ENCODE measurements at regions not wholly inside any gene's neighbourhood (a gene's known extent, or its start where the extent isn't known, plus 50 kb on each side); places are given as distances from the start of the nearest gene placed in this dataset.
A peak's percentile ranks its signal among the peaks of the same experiment; 100 is the strongest.

DNA sequence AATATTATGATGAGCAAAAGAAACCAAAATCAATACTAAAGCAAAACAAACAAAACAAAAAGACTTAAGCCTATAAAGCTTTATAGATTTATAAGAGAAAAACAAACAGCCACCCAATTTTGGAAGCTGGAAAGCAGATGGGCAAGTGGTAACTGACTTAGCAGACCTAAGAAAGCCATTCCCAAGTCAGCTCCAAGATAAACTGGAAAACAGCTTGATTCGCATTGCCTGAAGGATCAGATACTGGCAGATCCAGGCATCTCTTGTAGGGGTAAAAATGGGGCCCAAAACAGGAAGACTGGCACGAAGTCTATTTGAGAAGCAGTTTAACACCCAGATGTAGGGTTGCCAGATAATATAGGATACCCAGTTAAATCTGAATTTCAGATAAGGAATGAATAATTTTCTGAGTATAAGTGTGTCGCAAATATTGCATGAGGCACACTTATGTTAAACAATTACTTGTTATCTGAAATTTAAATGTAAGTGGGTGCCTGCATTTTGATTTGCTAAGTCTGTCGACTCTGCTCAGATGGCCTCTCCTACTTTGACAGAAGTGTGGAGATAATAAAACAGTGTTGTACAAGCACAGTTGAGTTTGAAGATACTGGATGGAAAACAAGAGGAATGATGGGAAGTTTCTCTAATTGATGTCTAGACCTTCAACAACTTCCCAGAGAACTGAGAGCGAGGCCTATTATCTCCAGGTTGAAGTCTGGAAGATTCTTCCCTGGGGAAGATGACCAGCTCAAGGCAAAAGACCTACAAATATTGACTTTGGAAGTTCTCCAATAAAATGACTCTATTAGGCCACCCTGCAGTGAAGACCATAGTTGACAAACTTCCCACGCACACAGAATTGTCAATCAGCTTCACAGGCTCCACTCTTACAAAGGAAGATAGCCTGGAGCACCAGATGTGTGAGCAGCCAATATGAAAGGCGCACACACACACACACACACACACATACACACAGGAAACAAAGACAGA is 113.4 kb downstream of the FAM50B start (continued):
- TF ChIP-seq, protein P1, sequence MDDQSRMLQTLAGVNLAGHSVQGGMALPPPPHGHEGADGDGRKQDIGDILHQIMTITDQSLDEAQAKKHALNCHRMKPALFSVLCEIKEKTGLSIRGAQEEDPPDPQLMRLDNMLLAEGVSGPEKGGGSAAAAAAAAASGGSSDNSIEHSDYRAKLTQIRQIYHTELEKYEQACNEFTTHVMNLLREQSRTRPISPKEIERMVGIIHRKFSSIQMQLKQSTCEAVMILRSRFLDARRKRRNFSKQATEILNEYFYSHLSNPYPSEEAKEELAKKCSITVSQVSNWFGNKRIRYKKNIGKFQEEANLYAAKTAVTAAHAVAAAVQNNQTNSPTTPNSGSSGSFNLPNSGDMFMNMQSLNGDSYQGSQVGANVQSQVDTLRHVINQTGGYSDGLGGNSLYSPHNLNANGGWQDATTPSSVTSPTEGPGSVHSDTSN (CRISPR knock-in tag; IDR thresholded peaks at IDR 0.05): no peak
- peak; percentile 32; the same call in 1 of the 2 replicates for TF ChIP-seq IKZF3 (tag by site-specific recombination; IDR thresholded peaks at IDR 0.05)

DNA sequence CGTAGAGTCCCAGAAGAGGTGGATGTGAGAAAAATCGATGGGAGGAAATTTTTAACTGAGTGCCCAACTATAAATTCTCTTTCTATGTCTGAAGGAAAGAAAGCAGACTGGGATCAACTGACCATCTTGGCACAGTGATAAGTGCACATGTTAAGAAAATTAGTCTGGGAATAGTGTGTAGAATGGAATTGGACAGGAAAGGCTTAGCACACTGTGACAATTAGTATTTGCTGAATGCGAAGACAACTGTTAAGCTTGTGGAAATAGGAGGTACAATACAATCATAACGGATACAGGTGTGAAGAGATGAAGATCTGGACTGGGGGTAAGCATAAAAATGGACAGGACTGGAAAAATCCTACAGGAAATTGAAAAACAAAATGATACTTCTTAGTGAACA is 114.3 kb downstream of the FAM50B start:
- Histone ChIP-seq H3K4me3 (ENCODE audit: low read depth, low read length) (no peak overlapping the region), H3K36me3 (ENCODE audit: control insufficient read depth in 2 of 2, insufficient read depth in 1 of 2, low read length in 2 of 2) (no peaks in the 10 kb centered on the region), H3K9me3 (ENCODE audit: control insufficient read depth, insufficient read depth, low read depth, low read length) (no peaks in the 10 kb centered on the region), H3K27ac (ENCODE audit: extremely low read depth, low read depth, low read length) (no peak overlapping the region), H3K4me1 (ENCODE audit: control insufficient read depth, insufficient read depth, low read length) (peaks cover 10% of the 10 kb centered on the region)
- TF ChIP-seq, protein P2, sequence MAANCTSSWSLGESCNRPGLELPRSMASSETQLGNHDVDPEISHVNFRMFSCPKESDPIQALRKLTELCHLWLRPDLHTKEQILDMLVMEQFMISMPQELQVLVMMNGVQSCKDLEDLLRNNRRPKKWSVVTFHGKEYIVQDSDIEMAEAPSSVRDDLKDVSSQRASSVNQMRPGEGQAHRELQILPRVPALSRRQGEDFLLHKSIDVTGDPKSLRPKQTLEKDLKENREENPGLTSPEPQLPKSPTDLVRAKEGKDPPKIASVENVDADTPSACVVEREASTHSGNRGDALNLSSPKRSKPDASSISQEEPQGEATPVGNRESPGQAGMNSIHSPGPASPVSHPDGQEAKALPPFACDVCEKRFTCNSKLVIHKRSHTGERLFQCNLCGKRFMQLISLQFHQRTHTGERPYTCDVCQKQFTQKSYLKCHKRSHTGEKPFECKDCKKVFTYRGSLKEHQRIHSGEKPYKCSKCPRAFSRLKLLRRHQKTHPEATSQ (tag by site-specific recombination; IDR thresholded peaks at IDR 0.05): no peak
- TF ChIP-seq ZNF792 (tag by site-specific recombination; IDR thresholded peaks at IDR 0.05) (no peak), ZSCAN16 (tag by site-specific recombination; IDR thresholded peaks at IDR 0.05) (no peak), HOXD13 (CRISPR knock-in tag; IDR thresholded peaks at IDR 0.05; ENCODE audit: borderline replicate concordance) (no peak), ZNF76 (tag by site-specific recombination; IDR thresholded peaks at IDR 0.05; ENCODE audit: borderline replicate concordance, low read depth) (no peak), ZBTB8A (tag by site-specific recombination; IDR thresholded peaks at IDR 0.05) (no peak), ZFP69B (tag by site-specific recombination; IDR thresholded peaks at IDR 0.05) (no peak), ZNF112 (tag by site-specific recombination; IDR thresholded peaks at IDR 0.05) (no peak), ZNF132 (tag by site-specific recombination; IDR thresholded peaks at IDR 0.05; ENCODE audit: borderline replicate concordance) (no peak), SCRT2 (tag by site-specific recombination; IDR thresholded peaks at IDR 0.05) (no peak), ZFP37 (tag by site-specific recombination; IDR thresholded peaks at IDR 0.05) (no peak), BCL11A (tag by site-specific recombination; IDR thresholded peaks at IDR 0.05; ENCODE audit: low read depth) (no peak), SALL2 (tag by site-specific recombination; IDR thresholded peaks at IDR 0.05; ENCODE audit: borderline replicate concordance) (no peak), ZNF549 (tag by site-specific recombination; IDR thresholded peaks at IDR 0.05) (no peak), ZNF350 (tag by site-specific recombination; IDR thresholded peaks at IDR 0.05) (no peak), ZNF843 (tag by site-specific recombination; IDR thresholded peaks at IDR 0.05) (no peak), WT1 (tag by site-specific recombination; IDR thresholded peaks at IDR 0.05) (no peak)
- TF ChIP-seq, protein P3, sequence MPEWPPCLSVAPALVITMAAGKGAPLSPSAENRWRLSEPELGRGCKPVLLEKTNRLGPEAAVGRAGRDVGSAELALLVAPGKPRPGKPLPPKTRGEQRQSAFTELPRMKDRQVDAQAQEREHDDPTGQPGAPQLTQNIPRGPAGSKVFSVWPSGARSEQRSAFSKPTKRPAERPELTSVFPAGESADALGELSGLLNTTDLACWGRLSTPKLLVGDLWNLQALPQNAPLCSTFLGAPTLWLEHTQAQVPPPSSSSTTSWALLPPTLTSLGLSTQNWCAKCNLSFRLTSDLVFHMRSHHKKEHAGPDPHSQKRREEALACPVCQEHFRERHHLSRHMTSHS (tag by site-specific recombination; IDR thresholded peaks at IDR 0.05): no peak
- TF ChIP-seq, protein P4, sequence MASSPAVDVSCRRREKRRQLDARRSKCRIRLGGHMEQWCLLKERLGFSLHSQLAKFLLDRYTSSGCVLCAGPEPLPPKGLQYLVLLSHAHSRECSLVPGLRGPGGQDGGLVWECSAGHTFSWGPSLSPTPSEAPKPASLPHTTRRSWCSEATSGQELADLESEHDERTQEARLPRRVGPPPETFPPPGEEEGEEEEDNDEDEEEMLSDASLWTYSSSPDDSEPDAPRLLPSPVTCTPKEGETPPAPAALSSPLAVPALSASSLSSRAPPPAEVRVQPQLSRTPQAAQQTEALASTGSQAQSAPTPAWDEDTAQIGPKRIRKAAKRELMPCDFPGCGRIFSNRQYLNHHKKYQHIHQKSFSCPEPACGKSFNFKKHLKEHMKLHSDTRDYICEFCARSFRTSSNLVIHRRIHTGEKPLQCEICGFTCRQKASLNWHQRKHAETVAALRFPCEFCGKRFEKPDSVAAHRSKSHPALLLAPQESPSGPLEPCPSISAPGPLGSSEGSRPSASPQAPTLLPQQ (tag by site-specific recombination; IDR thresholded peaks at IDR 0.05): no peak
- POLR2A ChIA-PET: interaction anchor here (1.1 kb wide), 1 partner anchor 214 kb away, joined by 4 read pairs; no protein-coding TSS in a partner anchor
- CTCF ChIA-PET: no interaction called here
